Stomach (tissue), 4 donors: ENCODE measurements at regions not wholly inside any gene's neighbourhood (a gene's known extent, or its start where the extent isn't known, plus 50 kb on each side); places are given as distances from the start of the nearest gene placed in this dataset.

Experiments used
- EP300 ChIP-seq: sonication (generic); formaldehyde crosslinking; IDR thresholded peaks from one replicate; pipeline ENCODE4 v1.6.1; 2017; ENCODE audit warnings: antibody characterized with exemption
- POLR2A ChIP-seq, 4 donors: fragments of 450-650 bp; IDR thresholded peaks; one replicate each; pipeline ENCODE4 v1.6.1; 2016; ENCODE audit warnings: antibody characterized with exemption in 4 of 4, control low read depth in 2 of 4, mild to moderate bottlenecking in 1 of 4, moderate library complexity in 1 of 4
- POLR2AphosphoS5 ChIP-seq, 3 donors: sonication (generic); formaldehyde crosslinking; IDR thresholded peaks; one replicate each; pipeline ENCODE4 v1.6.1; 2016; ENCODE audit warnings: antibody characterized with exemption in 3 of 3
- TF ChIP-seq, protein P1 (sequence below), 7 experiments: fragments of 450-650 bp in 4 of 7; fragments of 200-600 bp in 3 of 7; sonication (generic) in 3 of 7; IDR thresholded peaks; one replicate each; pipeline ENCODE4 v1.5.1; 2016 to 2019; ENCODE audit warnings: antibody characterized with exemption in 7 of 7, control low read depth in 2 of 7, mild to moderate bottlenecking in 1 of 7

DNA sequence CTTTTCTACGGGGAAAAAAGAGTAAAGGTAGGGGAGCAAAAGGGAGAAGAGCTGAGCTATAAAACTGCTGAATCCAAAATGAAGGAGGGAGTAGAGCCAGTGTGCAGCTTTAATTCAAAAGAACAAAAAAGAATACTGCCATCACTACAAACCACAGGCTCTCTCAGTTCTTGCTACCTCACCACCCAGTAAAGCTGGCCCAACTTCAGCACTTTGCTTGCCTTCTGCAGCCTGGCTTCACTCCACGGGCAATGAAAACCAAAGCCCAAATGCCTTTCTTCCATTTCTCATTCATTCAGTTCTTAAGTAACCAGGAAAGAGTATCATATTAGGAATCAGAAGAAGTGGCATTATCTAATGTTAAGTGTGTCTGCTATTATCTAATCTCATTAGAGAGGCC, 376.8 kb downstream of the BCOR start:
- no peak for TF ChIP-seq POLR2A (IDR thresholded peaks at IDR 0.05)
- TF ChIP-seq, protein P1, sequence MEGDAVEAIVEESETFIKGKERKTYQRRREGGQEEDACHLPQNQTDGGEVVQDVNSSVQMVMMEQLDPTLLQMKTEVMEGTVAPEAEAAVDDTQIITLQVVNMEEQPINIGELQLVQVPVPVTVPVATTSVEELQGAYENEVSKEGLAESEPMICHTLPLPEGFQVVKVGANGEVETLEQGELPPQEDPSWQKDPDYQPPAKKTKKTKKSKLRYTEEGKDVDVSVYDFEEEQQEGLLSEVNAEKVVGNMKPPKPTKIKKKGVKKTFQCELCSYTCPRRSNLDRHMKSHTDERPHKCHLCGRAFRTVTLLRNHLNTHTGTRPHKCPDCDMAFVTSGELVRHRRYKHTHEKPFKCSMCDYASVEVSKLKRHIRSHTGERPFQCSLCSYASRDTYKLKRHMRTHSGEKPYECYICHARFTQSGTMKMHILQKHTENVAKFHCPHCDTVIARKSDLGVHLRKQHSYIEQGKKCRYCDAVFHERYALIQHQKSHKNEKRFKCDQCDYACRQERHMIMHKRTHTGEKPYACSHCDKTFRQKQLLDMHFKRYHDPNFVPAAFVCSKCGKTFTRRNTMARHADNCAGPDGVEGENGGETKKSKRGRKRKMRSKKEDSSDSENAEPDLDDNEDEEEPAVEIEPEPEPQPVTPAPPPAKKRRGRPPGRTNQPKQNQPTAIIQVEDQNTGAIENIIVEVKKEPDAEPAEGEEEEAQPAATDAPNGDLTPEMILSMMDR (IDR thresholded peaks at IDR 0.05), result no peak
- no peak for TF ChIP-seq EP300
- TF ChIP-seq POLR2AphosphoS5 (IDR thresholded peaks at IDR 0.05), result no peak
